Caki2 (cell line): ENCODE measurements at regions not wholly inside any gene's neighbourhood (a gene's known extent, or its start where the extent isn't known, plus 50 kb on each side); places are given as distances from the start of the nearest gene placed in this dataset.
"Not testable (repeated sequence)": the region's sequence is repeated elsewhere in the genome, so short reads cannot be mapped to it uniquely, and the experiment has no call there.

Experiments
- DNase-seq: peaks from one replicate; pipeline ENCODE4 v3.0.0-alpha.2; 2015; ENCODE audit warnings: low read depth
- in situ Hi-C: cut with HindIII; loops from 2 replicates; pipeline ENCODE4 v1.10.0; 2016; ENCODE audit warnings: low sequenced_read_pairs, low pct_unique_long_range_greater_than_20kb, mixed read lengths

- in situ Hi-C loops = no loop called here
- no peak for DNase-seq
These were observed 229.4 kb upstream of the MYO3A start for GRCh38 chr10:25704622-25705021.

GRCh38 chr10:25707572-25707971 lies 226.5 kb upstream of the MYO3A start:
- DNase-seq = no peak

GRCh38 chr10:25707976-25708671 lies 225.9 kb upstream of the MYO3A start:
- in situ Hi-C loops = no loop called here
- DNase-seq = no peak

More at GRCh38 chr10:25707572-25707971, 226.5 kb upstream of the MYO3A start:
- in situ Hi-C loops = no loop called here

GRCh38 chr10:25713894-25714240 lies 220.2 kb upstream of the MYO3A start:
- no peak for DNase-seq
- in situ Hi-C loops = no loop called here

GRCh38 chr10:25724241-25724640 lies 209.8 kb upstream of the MYO3A start:
- no peak for DNase-seq
- in situ Hi-C loops = no loop called here

- peak; percentile 50 for DNase-seq
- in situ Hi-C loops = no loop called here
These were observed 207.9 kb upstream of the MYO3A start for GRCh38 chr10:25725917-25726716.

GRCh38 chr10:25738776-25739175 lies 195.3 kb upstream of the MYO3A start:
- in situ Hi-C loops = no loop called here
- no peak for DNase-seq

- DNase-seq = no peak
- in situ Hi-C loops = no loop called here
These were observed 190.2 kb upstream of the MYO3A start for GRCh38 chr10:25743832-25744231.

GRCh38 chr10:25744574-25744973 lies 189.5 kb upstream of the MYO3A start:
- in situ Hi-C loops = no loop called here
- DNase-seq = no peak

GRCh38 chr10:25745976-25746375 lies 188.1 kb upstream of the MYO3A start:
- DNase-seq = no peak
- in situ Hi-C loops = no loop called here

- peak; percentile 61 for DNase-seq
- in situ Hi-C loops = no loop called here
These were observed 186.9 kb upstream of the MYO3A start for GRCh38 chr10:25747084-25747483.

- in situ Hi-C loops = no loop called here
- DNase-seq = no peak
These were observed 185.5 kb upstream of the MYO3A start for GRCh38 chr10:25748509-25748908.

- in situ Hi-C loops = no loop called here
- DNase-seq = peak; percentile 32
These were observed 180.3 kb upstream of the MYO3A start for GRCh38 chr10:25753776-25754175.

GRCh38 chr10:25755874-25756273 lies 178.2 kb upstream of the MYO3A start:
- DNase-seq, in situ Hi-C loops: not testable (repeated sequence)

- in situ Hi-C loops = no loop called here
- no peak for DNase-seq
These were observed 177.2 kb upstream of the MYO3A start for GRCh38 chr10:25756784-25757183.

GRCh38 chr10:25758041-25758457 lies 176.0 kb upstream of the MYO3A start:
- in situ Hi-C loops = no loop called here
- DNase-seq = peak; percentile 59

- in situ Hi-C loops = no loop called here
These were observed 175.5 kb upstream of the MYO3A start for GRCh38 chr10:25758511-25758910.

GRCh38 chr10:25761937-25762336 lies 172.1 kb upstream of the MYO3A start:
- in situ Hi-C loops = no loop called here
- DNase-seq = no peak

More at GRCh38 chr10:25758511-25758910, 175.5 kb upstream of the MYO3A start:
- no peak for DNase-seq

- in situ Hi-C loops = no loop called here
- DNase-seq = no peak
These were observed 167.8 kb upstream of the MYO3A start for GRCh38 chr10:25766213-25766612.
